HepG2 (cell line): ENCODE measurements at regions not wholly inside any gene's neighbourhood (a gene's known extent, or its start where the extent isn't known, plus 50 kb on each side); places are given as distances from the start of the nearest gene placed in this dataset.

Experiments
- ATAC-seq: fragments of 200-7000 bp; cut with Tn5 transposase; 3 replicates; pipeline ENCODE4 v1.9.1; 2020; ENCODE audit warnings: mild to moderate bottlenecking, moderate library complexity
- BruUV-seq: library from RNA; stranded (reverse); fragments of 400-500 nt; replicated peaks from 2 replicates; lab custom pipeline; 2021; lab: Mats Ljungman, UMichigan
- CTCF ChIA-PET: fragments of 300-600 bp; formaldehyde crosslinking; extraction: SDS; loops from one replicate; lab custom pipeline; 2021; ENCODE audit warnings: low total read pairs, inconsistent platforms, low intra/inter-chr PET ratio; lab: Yijun Ruan, JAX
- POLR2A ChIA-PET: fragments of 350-600 bp; sonication (Branson Sonifier 250); formaldehyde crosslinking; loops from one replicate; lab custom pipeline; 2020; ENCODE audit warnings: antibody characterized with exemption, inconsistent platforms; lab: Yijun Ruan, JAX
- DNase-seq: peaks from one replicate; pipeline ENCODE4 v3.0.0-alpha.2; 2015; ENCODE audit warnings: low spot score
- FAIRE-seq: peaks from 3 replicates; lab custom pipeline; 2011; peaks lifted over from hg19 to GRCh38; lab: Jason Lieb, UNC
- H2AFZ ChIP-seq: one replicate; pipeline ENCODE4 v1.6.1; 2011; ENCODE audit warnings: low read length, inconsistent platforms
- H3K27ac ChIP-seq: fragments of 300-600 bp; 3 replicates; pipeline ENCODE4 v1.8.0; 2011; ENCODE audit warnings: mixed run types, mild to moderate bottlenecking, mixed read lengths, low read length, inconsistent platforms; ENCODE audit not compliant: insufficient read depth; ENCODE audit errors: extremely low read length
- H3K27me3 ChIP-seq, 2 experiments: fragments of 200-600 bp in 1 of 2; 2 replicates in 1 of 2; 3 replicates in 1 of 2; pipeline versions ENCODE4 v1.6.0 to v1.8.0; 2011; ENCODE audit warnings: low read length in 2 of 2, mild to moderate bottlenecking in 2 of 2, moderate library complexity in 2 of 2, inconsistent platforms in 1 of 2; ENCODE audit not compliant: insufficient read depth in 2 of 2, control insufficient read depth in 1 of 2
- H3K36me3 ChIP-seq, 2 experiments: fragments of 200-600 bp in 1 of 2; replicated peaks in 1 of 2; 2 replicates in 1 of 2; 3 replicates in 1 of 2; pipeline versions ENCODE4 v1.5.1 to v1.8.0; 2011; ENCODE audit warnings: low read length in 2 of 2, inconsistent platforms in 1 of 2; ENCODE audit not compliant: insufficient read depth in 2 of 2, control insufficient read depth in 1 of 2
- H3K4me1 ChIP-seq: 2 replicates; pipeline ENCODE4 v1.5.1; 2012; ENCODE audit warnings: low read length, inconsistent platforms; ENCODE audit not compliant: insufficient read depth
- H3K4me2 ChIP-seq: 2 replicates; pipeline ENCODE4 v1.6.0; 2011; ENCODE audit warnings: low read depth, low read length, inconsistent platforms
- H3K4me3 ChIP-seq, 3 experiments: fragments of 200-600 bp in 1 of 3; sonication (generic), shearing (Covaris generic) in 1 of 3; replicated peaks in 1 of 3; 2 replicates each; pipeline ENCODE4 v1.5.1; 2011 to 2016; ENCODE audit warnings: low read length in 3 of 3, inconsistent platforms in 2 of 3, low read depth in 2 of 3, mild to moderate bottlenecking in 2 of 3, control low read depth in 1 of 3, mixed read lengths in 1 of 3; ENCODE audit not compliant: insufficient read depth in 1 of 3
- H3K79me2 ChIP-seq: one replicate; pipeline ENCODE4 v1.6.1; 2011; ENCODE audit warnings: low read length, inconsistent platforms; ENCODE audit not compliant: insufficient read depth
- H3K9ac ChIP-seq: 2 replicates; pipeline ENCODE4 v1.6.0; 2011; ENCODE audit warnings: mild to moderate bottlenecking, low read depth, low read length, inconsistent platforms; ENCODE audit not compliant: insufficient read depth
- H3K9me3 ChIP-seq: 2 replicates; pipeline ENCODE4 v1.5.1; 2012; ENCODE audit warnings: mild to moderate bottlenecking, low read length
- H4K20me1 ChIP-seq: 2 replicates; pipeline ENCODE4 v1.6.0; 2011; ENCODE audit warnings: inconsistent platforms, mild to moderate bottlenecking, low read length, moderate library complexity; ENCODE audit not compliant: insufficient read depth
- GLI4 ChIP-seq: sonication (generic); formaldehyde crosslinking; IDR thresholded peaks from 2 replicates; pipeline ENCODE4 v1.5.1; 2020; ENCODE audit warnings: missing genetic modification reagents, mild to moderate bottlenecking, moderate library complexity, borderline replicate concordance
- IRX3 ChIP-seq: sonication (generic); formaldehyde crosslinking; IDR thresholded peaks from 2 replicates; pipeline ENCODE4 v1.8.1; 2023; ENCODE audit warnings: mild to moderate bottlenecking, low read depth, missing genetic modification reagents, borderline replicate concordance
- MYNN ChIP-seq: sonication (generic); formaldehyde crosslinking; IDR thresholded peaks from 2 replicates; pipeline ENCODE4 v1.4.0; 2020; ENCODE audit warnings: mild to moderate bottlenecking, low read depth, missing genetic modification reagents
- NCOA5 ChIP-seq: sonication (generic); formaldehyde crosslinking; IDR thresholded peaks from 2 replicates; pipeline ENCODE4 v1.4.0; 2020; ENCODE audit warnings: missing genetic modification reagents
- SMC3 ChIP-seq: IDR thresholded peaks from 2 replicates; pipeline ENCODE4 v1.6.1; 2011; ENCODE audit warnings: low read length, improper control_type of control experiment
- WGBS: methylation state at CpG from one replicate; pipeline ENCODE4 v1.1.6; 2017; ENCODE audit warnings: low lambda C conversion rate; 5-methylcytosine and 5-hydroxymethylcytosine counted together
- in situ Hi-C: cut with HindIII; loops from 2 replicates; pipeline ENCODE4 v1.10.0; 2017; ENCODE audit warnings: low pct_unique_long_range_greater_than_20kb; ENCODE audit not compliant: extremely low pct_ligation_motif_present
- intact Hi-C: fragments of 100-400 bp; cut with micrococcal nuclease; formaldehyde crosslinking; loops from one replicate; pipeline ENCODE4 v1.10.0; 2022; ENCODE audit not compliant: unreplicated experiment
- TF ChIP-seq, protein P1 (sequence below): IDR thresholded peaks from 2 replicates; pipeline ENCODE4 v1.6.1; 2016; ENCODE audit warnings: low read depth, missing genetic modification reagents, missing compliant biosample characterization
- TF ChIP-seq, protein P2 (sequence below): sonication (generic); formaldehyde crosslinking; IDR thresholded peaks from 2 replicates; pipeline ENCODE4 v1.5.0; 2020; ENCODE audit warnings: missing genetic modification reagents

DNA sequence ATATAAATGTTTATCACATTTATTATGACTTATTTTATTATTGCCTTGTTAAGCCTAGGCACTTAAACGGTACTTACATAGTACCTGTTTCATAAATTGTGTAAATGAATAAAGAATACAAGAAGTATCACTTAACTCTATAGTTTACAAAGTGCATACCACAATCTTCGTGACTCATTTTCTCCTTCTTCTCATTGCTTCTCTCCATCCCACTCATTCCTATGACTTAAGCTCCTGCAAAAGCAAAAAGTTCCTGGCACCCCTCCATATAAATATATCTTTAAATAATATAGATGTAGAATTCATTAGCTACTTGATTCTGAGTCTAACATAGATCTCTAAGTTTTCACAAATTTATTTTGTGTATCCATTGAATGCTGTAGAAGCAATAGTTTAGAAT, 1382.0 kb upstream of the CELF2 start:
- POLR2A ChIA-PET = no interaction called here
- WGBS = 4% methylated on average over 2 of the region's 2 CpGs

More for the DNA sequence above, 1382.0 kb upstream of the CELF2 start:
- Histone ChIP-seq H3K27me3 (no peaks in the 10 kb centered on the region), H4K20me1 (no peaks in the 10 kb centered on the region), H3K36me3 (no peaks in the 10 kb centered on the region), H3K79me2 (no peaks in the 10 kb centered on the region), H3K9ac (no peak overlapping the region), H2AFZ (no peak overlapping the region), H3K4me2 (no peak overlapping the region), H3K27ac (no peak overlapping the region), H3K4me3 (no peak overlapping the region), H3K4me1 (no peaks in the 10 kb centered on the region), H3K9me3 (peaks cover 94% of the 10 kb centered on the region)
- in situ Hi-C loops (no loop called here), intact Hi-C loops (no loop called here)
- CTCF ChIA-PET = no interaction called here
- no peak for DNase-seq
- TF ChIP-seq, protein P1, sequence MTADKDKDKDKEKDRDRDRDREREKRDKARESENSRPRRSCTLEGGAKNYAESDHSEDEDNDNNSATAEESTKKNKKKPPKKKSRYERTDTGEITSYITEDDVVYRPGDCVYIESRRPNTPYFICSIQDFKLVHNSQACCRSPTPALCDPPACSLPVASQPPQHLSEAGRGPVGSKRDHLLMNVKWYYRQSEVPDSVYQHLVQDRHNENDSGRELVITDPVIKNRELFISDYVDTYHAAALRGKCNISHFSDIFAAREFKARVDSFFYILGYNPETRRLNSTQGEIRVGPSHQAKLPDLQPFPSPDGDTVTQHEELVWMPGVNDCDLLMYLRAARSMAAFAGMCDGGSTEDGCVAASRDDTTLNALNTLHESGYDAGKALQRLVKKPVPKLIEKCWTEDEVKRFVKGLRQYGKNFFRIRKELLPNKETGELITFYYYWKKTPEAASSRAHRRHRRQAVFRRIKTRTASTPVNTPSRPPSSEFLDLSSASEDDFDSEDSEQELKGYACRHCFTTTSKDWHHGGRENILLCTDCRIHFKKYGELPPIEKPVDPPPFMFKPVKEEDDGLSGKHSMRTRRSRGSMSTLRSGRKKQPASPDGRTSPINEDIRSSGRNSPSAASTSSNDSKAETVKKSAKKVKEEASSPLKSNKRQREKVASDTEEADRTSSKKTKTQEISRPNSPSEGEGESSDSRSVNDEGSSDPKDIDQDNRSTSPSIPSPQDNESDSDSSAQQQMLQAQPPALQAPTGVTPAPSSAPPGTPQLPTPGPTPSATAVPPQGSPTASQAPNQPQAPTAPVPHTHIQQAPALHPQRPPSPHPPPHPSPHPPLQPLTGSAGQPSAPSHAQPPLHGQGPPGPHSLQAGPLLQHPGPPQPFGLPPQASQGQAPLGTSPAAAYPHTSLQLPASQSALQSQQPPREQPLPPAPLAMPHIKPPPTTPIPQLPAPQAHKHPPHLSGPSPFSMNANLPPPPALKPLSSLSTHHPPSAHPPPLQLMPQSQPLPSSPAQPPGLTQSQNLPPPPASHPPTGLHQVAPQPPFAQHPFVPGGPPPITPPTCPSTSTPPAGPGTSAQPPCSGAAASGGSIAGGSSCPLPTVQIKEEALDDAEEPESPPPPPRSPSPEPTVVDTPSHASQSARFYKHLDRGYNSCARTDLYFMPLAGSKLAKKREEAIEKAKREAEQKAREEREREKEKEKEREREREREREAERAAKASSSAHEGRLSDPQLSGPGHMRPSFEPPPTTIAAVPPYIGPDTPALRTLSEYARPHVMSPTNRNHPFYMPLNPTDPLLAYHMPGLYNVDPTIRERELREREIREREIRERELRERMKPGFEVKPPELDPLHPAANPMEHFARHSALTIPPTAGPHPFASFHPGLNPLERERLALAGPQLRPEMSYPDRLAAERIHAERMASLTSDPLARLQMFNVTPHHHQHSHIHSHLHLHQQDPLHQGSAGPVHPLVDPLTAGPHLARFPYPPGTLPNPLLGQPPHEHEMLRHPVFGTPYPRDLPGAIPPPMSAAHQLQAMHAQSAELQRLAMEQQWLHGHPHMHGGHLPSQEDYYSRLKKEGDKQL = no peak
- no peak for TF ChIP-seq IRX3 (CRISPR knock-in tag)
- no peak for TF ChIP-seq GLI4 (CRISPR knock-in tag)
- TF ChIP-seq MYNN (CRISPR knock-in tag) = no peak
- TF ChIP-seq, protein P2, sequence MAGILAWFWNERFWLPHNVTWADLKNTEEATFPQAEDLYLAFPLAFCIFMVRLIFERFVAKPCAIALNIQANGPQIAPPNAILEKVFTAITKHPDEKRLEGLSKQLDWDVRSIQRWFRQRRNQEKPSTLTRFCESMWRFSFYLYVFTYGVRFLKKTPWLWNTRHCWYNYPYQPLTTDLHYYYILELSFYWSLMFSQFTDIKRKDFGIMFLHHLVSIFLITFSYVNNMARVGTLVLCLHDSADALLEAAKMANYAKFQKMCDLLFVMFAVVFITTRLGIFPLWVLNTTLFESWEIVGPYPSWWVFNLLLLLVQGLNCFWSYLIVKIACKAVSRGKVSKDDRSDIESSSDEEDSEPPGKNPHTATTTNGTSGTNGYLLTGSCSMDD = no peak
- TF ChIP-seq SMC3 = no peak
- TF ChIP-seq NCOA5 = no peak
- BruUV-seq = no TSS peak
- no peak for ATAC-seq
- FAIRE-seq = no peak
